Caco-2 (cell line): ENCODE measurements at regions not wholly inside any gene's neighbourhood (a gene's known extent, or its start where the extent isn't known, plus 50 kb on each side); places are given as distances from the start of the nearest gene placed in this dataset.

Experiments
- BruUV-seq: library from RNA; stranded (reverse); fragments of 400-500 nt; replicated peaks from 2 replicates; lab custom pipeline; 2021; lab: Mats Ljungman, UMichigan
- CTCF ChIA-PET: fragments of 300-600 bp; sonication (Branson Sonifier 250); formaldehyde crosslinking; loops from one replicate; lab custom pipeline; 2022; ENCODE audit warnings: antibody characterized with exemption; lab: Charles Lee
- POLR2A ChIA-PET: fragments of 300-600 bp; sonication (Branson Sonifier 250); formaldehyde crosslinking; loops from one replicate; lab custom pipeline; 2022; ENCODE audit warnings: antibody characterized with exemption; lab: Charles Lee
- DNase-seq, 2 experiments: peaks; one replicate each; pipeline versions ENCODE4 v3.0.0 to v3.0.0-alpha.2; 2020 to 2022
- H3K27me3 ChIP-seq: replicated peaks from 2 replicates; pipeline ENCODE4 v1.6.0; 2011; ENCODE audit warnings: low read length; ENCODE audit not compliant: control insufficient read depth, insufficient read depth
- H3K36me3 ChIP-seq: 2 replicates; pipeline ENCODE4 v1.5.1; 2011; ENCODE audit warnings: low read length; ENCODE audit not compliant: control insufficient read depth, insufficient read depth
- H3K4me1 ChIP-seq: fragments of 250-450 bp; sonication (Bioruptor Pico); 2 replicates; pipeline ENCODE4 v1.5.1; 2020; ENCODE audit warnings: mild to moderate bottlenecking
- H3K4me3 ChIP-seq: 2 replicates; pipeline ENCODE4 v1.5.1; 2011; ENCODE audit warnings: low read depth, mild to moderate bottlenecking, control low read depth, low read length
- H3K9me3 ChIP-seq: fragments of 250-450 bp; sonication (Bioruptor Pico); 2 replicates; pipeline ENCODE4 v1.5.1; 2020; ENCODE audit warnings: mild to moderate bottlenecking, moderate library complexity
- H3K27ac Mint-ChIP-seq: one replicate; pipeline ENCODE4 v1.8.0; 2022; ENCODE audit warnings: mixed read lengths; ENCODE audit not compliant: unreplicated experiment
- H3K27me3 Mint-ChIP-seq: one replicate; pipeline ENCODE4 v1.8.0; 2022; ENCODE audit warnings: mixed read lengths; ENCODE audit not compliant: insufficient read depth, unreplicated experiment
- H3K36me3 Mint-ChIP-seq: one replicate; pipeline ENCODE4 v1.8.0; 2022; ENCODE audit warnings: mild to moderate bottlenecking, mixed read lengths; ENCODE audit not compliant: insufficient read depth, unreplicated experiment
- H3K4me1 Mint-ChIP-seq: one replicate; pipeline ENCODE4 v1.8.0; 2022; ENCODE audit warnings: low read depth, mixed read lengths; ENCODE audit not compliant: unreplicated experiment
- H3K4me3 Mint-ChIP-seq: one replicate; pipeline ENCODE4 v1.8.0; 2022; ENCODE audit warnings: mild to moderate bottlenecking, moderate library complexity, mixed read lengths; ENCODE audit not compliant: unreplicated experiment
- H3K9me3 Mint-ChIP-seq: one replicate; pipeline ENCODE4 v1.8.0; 2022; ENCODE audit warnings: mixed read lengths; ENCODE audit not compliant: unreplicated experiment
- intact Hi-C: fragments of 100-400 bp; cut with micrococcal nuclease; formaldehyde crosslinking; loops from one replicate; pipeline ENCODE4 v1.10.0; 2022; ENCODE audit not compliant: unreplicated experiment
- TF ChIP-seq, protein P1 (sequence below), 2 experiments: fragments of 200-600 bp in 1 of 2; IDR thresholded peaks; 1 replicate in 1 of 2; 2 replicates in 1 of 2; pipeline versions ENCODE4 v1.5.1 to v1.8.0; 2011 to 2022; ENCODE audit warnings: antibody characterized with exemption in 1 of 2, control low read depth in 1 of 2, inconsistent platforms in 1 of 2, low read depth in 1 of 2, low read length in 1 of 2, mild to moderate bottlenecking in 1 of 2, moderate library complexity in 1 of 2; ENCODE audit not compliant: insufficient read depth in 1 of 2, severe bottlenecking in 1 of 2, unreplicated experiment in 1 of 2

DNA sequence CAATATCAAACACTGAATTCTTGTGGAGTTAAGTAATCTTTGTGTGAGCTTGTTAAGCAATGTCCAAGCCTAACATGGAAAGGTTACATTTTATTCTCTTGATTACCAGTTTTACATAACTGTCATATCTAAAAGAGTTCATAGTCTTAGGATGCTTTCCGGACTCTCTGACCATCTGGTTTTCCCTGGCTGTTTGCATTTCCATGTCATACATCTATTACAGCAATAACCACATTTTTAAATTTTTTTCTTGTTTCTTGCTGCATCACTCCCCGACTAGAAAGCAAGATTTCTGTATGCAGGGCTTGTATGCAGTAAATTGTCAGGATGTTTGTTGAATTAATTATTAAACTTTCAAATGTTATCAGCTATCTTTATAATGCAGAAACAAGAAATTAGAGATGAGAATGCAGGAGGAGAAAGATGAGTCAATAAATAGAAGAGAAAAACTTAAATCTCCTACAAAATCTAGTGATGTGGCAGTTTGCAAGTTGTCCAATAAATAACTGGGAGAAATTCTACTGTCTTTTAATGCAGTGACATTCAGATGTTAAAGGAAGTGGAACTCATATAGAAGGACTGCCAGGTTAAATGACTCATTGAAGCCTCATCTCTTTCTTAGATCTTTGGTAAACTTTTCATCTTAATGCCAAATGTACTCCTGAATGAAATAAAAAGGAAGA lies 179.6 kb upstream of the SGCD start:
- no TSS peak for BruUV-seq
- Mint-ChIP-seq H3K27me3 (no peaks in the 10 kb centered on the region), H3K4me1 (no peaks in the 10 kb centered on the region), H3K36me3 (no peaks in the 10 kb centered on the region), H3K27ac (no peak overlapping the region), H3K9me3 (peaks cover 5% of the 10 kb centered on the region), H3K4me3 (no peak overlapping the region)
- intact Hi-C loops, result no loop called here
- H3K9me3 ChIP-seq, result peaks cover 7% of the 10 kb centered on the region
- CTCF ChIA-PET, result no interaction called here
- H3K4me3 ChIP-seq, result no peak overlapping the region
- TF ChIP-seq, protein P1, sequence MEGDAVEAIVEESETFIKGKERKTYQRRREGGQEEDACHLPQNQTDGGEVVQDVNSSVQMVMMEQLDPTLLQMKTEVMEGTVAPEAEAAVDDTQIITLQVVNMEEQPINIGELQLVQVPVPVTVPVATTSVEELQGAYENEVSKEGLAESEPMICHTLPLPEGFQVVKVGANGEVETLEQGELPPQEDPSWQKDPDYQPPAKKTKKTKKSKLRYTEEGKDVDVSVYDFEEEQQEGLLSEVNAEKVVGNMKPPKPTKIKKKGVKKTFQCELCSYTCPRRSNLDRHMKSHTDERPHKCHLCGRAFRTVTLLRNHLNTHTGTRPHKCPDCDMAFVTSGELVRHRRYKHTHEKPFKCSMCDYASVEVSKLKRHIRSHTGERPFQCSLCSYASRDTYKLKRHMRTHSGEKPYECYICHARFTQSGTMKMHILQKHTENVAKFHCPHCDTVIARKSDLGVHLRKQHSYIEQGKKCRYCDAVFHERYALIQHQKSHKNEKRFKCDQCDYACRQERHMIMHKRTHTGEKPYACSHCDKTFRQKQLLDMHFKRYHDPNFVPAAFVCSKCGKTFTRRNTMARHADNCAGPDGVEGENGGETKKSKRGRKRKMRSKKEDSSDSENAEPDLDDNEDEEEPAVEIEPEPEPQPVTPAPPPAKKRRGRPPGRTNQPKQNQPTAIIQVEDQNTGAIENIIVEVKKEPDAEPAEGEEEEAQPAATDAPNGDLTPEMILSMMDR (IDR thresholded peaks at IDR 0.05; ENCODE audit: insufficient read depth in 1 of 2, low read depth in 1 of 2, low read length in 1 of 2, severe bottlenecking in 1 of 2, unreplicated experiment in 1 of 2), result no peak
- H3K4me1 ChIP-seq, result no peaks in the 10 kb centered on the region
- H3K27me3 ChIP-seq, result no peaks in the 10 kb centered on the region
- no peak for DNase-seq
- no peaks in the 10 kb centered on the region for H3K36me3 ChIP-seq
- POLR2A ChIA-PET, result no interaction called here

DNA sequence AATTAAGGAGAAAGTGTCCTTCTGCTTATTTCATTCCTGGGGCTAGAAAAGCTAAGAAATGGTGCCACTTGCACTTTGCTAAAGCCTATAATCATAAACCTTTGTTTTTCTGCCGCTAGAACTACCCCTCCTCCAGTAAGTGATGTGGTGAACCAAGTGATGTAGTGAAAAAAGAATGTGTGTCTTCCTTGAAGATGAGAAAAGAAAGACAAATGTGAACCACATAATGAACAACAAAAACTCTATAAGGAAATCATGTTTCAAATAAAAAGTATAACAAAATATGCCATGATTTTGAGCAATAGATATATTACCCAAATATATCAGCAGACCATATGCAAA lies 179.0 kb upstream of the SGCD start:
- Mint-ChIP-seq H3K4me3 (no peak overlapping the region), H3K27ac (no peak overlapping the region), H3K36me3 (no peaks in the 10 kb centered on the region), H3K27me3 (no peaks in the 10 kb centered on the region), H3K9me3 (peaks cover under 1% of the 10 kb centered on the region), H3K4me1 (no peaks in the 10 kb centered on the region)
- BruUV-seq, result no TSS peak
- ChIA-PET CTCF (no interaction called here), POLR2A (no interaction called here)
- H3K4me3 ChIP-seq, result no peak overlapping the region
- intact Hi-C loops, result no loop called here
- no peaks in the 10 kb centered on the region for H3K27me3 ChIP-seq
- TF ChIP-seq, protein P1 (IDR thresholded peaks at IDR 0.05; ENCODE audit: insufficient read depth in 1 of 2, low read depth in 1 of 2, low read length in 1 of 2, severe bottlenecking in 1 of 2, unreplicated experiment in 1 of 2), result no peak
- peaks cover 5% of the 10 kb centered on the region for H3K9me3 ChIP-seq
- H3K36me3 ChIP-seq, result no peaks in the 10 kb centered on the region
- no peaks in the 10 kb centered on the region for H3K4me1 ChIP-seq
- no peak for DNase-seq

DNA sequence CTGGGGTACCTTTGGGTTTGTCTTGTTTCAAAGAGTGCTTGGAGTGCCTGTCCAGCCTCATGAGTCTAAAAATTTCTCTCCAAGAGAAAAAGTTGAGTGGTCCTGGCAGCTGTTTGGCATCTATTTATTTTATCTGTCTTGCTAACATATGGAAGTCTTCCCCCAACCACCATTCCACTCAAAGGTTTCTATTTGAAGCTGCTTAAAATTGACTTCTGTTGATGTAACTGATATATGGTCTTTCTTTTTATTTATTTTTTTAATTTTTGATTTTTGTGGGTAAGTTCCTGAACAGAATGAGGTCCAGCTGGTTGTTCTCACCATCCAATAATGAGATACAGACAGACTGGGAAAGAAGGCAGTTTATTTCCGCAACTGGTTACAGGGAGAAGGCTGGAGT lies 178.7 kb upstream of the SGCD start:
- Histone ChIP-seq H3K36me3 (no peaks in the 10 kb centered on the region), H3K4me1 (no peaks in the 10 kb centered on the region), H3K4me3 (no peak overlapping the region), H3K27me3 (no peaks in the 10 kb centered on the region), H3K9me3 (peaks cover 1% of the 10 kb centered on the region; the same call in 1 of the 2 replicates)
- TF ChIP-seq, protein P1 (IDR thresholded peaks at IDR 0.05; ENCODE audit: insufficient read depth in 1 of 2, low read depth in 1 of 2, low read length in 1 of 2, severe bottlenecking in 1 of 2, unreplicated experiment in 1 of 2), result no peak
- H3K9me3 Mint-ChIP-seq, result no peaks in the 10 kb centered on the region
- H3K4me3 Mint-ChIP-seq, result no peak overlapping the region
- DNase-seq, result no peak
- ChIA-PET POLR2A (no interaction called here), CTCF (no interaction called here)
- intact Hi-C loops, result no loop called here
- H3K36me3 Mint-ChIP-seq, result no peaks in the 10 kb centered on the region
- BruUV-seq, result no TSS peak
- no peak overlapping the region for H3K27ac Mint-ChIP-seq
- no peaks in the 10 kb centered on the region for H3K4me1 Mint-ChIP-seq
- no peaks in the 10 kb centered on the region for H3K27me3 Mint-ChIP-seq
